Suprapubic skin (tissue), 4 donors: ENCODE measurements at regions not wholly inside any gene's neighbourhood (a gene's known extent, or its start where the extent isn't known, plus 50 kb on each side); places are given as distances from the start of the nearest gene placed in this dataset.

Experiments
- DNase-seq, 2 donors: peaks; one replicate each; pipeline ENCODE4 v3.0.0-alpha.2; 2019; ENCODE audit warnings: low spot score in 2 of 2
- H3K27ac ChIP-seq: fragments of 200-600 bp; sonication (generic); one replicate; pipeline ENCODE4 v1.5.1; 2019
- H3K27me3 ChIP-seq: fragments of 200-600 bp; sonication (generic); one replicate; pipeline ENCODE4 v1.5.1; 2019
- H3K36me3 ChIP-seq: fragments of 200-600 bp; sonication (generic); one replicate; pipeline ENCODE4 v1.5.1; 2019
- H3K4me1 ChIP-seq: fragments of 200-600 bp; sonication (generic); one replicate; pipeline ENCODE4 v1.5.1; 2019
- H3K4me3 ChIP-seq: fragments of 200-600 bp; sonication (generic); one replicate; pipeline ENCODE4 v1.5.1; 2019; ENCODE audit warnings: mild to moderate bottlenecking
- H3K9me3 ChIP-seq: fragments of 200-600 bp; sonication (generic); one replicate; pipeline ENCODE4 v1.5.1; 2019
- CTCF ChIP-seq, 2 donors: fragments of 200-600 bp in 1 of 2; fragments of 450-650 bp in 1 of 2; sonication (generic) in 1 of 2; IDR thresholded peaks; one replicate each; pipeline ENCODE4 v1.5.1; 2016 to 2019; ENCODE audit warnings: antibody characterized with exemption in 2 of 2, mild to moderate bottlenecking in 1 of 2, moderate library complexity in 1 of 2
- EP300 ChIP-seq: sonication (generic); formaldehyde crosslinking; IDR thresholded peaks from one replicate; pipeline ENCODE4 v1.6.1; 2017; ENCODE audit warnings: antibody characterized with exemption
- POLR2A ChIP-seq, 2 donors: fragments of 450-650 bp; IDR thresholded peaks; one replicate each; pipeline ENCODE4 v1.6.1; 2017; ENCODE audit warnings: antibody characterized with exemption in 2 of 2, mild to moderate bottlenecking in 2 of 2, moderate library complexity in 2 of 2
- POLR2AphosphoS5 ChIP-seq, 3 donors: sonication (generic); formaldehyde crosslinking; IDR thresholded peaks; one replicate each; pipeline ENCODE4 v1.6.1; 2017; ENCODE audit warnings: antibody characterized with exemption in 3 of 3
- WGBS: methylation state at CpG from one replicate; pipeline ENCODE4 v1.1.5; 2018; 5-methylcytosine and 5-hydroxymethylcytosine counted together

- H3K27me3 ChIP-seq = peaks cover 3% of the 10 kb centered on the region
Measured at GRCh38 chr13:105625691-105626090, 909.8 kb downstream of the EFNB2 start.

GRCh38 chr13:105616333-105617075 is 919.0 kb downstream of the EFNB2 start:
- WGBS = 79% methylated on average over 6 of the region's 6 CpGs
- no peak for TF ChIP-seq EP300
- TF ChIP-seq POLR2AphosphoS5 (IDR thresholded peaks at IDR 0.05) = no peak
- TF ChIP-seq POLR2A (IDR thresholded peaks at IDR 0.05) = no peak
- no peak for TF ChIP-seq CTCF (IDR thresholded peaks at IDR 0.05)
- no peaks in the 10 kb centered on the region for H3K27me3 ChIP-seq
- no peaks in the 10 kb centered on the region for H3K36me3 ChIP-seq
- no peak overlapping the region for H3K27ac ChIP-seq
- H3K9me3 ChIP-seq = no peaks in the 10 kb centered on the region
- no peaks in the 10 kb centered on the region for H3K4me1 ChIP-seq
- H3K4me3 ChIP-seq = no peak overlapping the region
- DNase-seq = no peak

More at GRCh38 chr13:105625691-105626090, 909.8 kb downstream of the EFNB2 start:
- Histone ChIP-seq H3K9me3 (no peaks in the 10 kb centered on the region), H3K4me1 (no peaks in the 10 kb centered on the region), H3K4me3 (no peak overlapping the region), H3K27ac (no peak overlapping the region), H3K36me3 (no peaks in the 10 kb centered on the region)
- WGBS = 53% methylated on average over 2 of the region's 2 CpGs
- no peak for DNase-seq
- TF ChIP-seq POLR2A (IDR thresholded peaks at IDR 0.05) (no peak), EP300 (no peak), CTCF (IDR thresholded peaks at IDR 0.05) (no peak), POLR2AphosphoS5 (IDR thresholded peaks at IDR 0.05) (no peak)

- TF ChIP-seq CTCF (IDR thresholded peaks at IDR 0.05) (no peak), EP300 (no peak), POLR2AphosphoS5 (IDR thresholded peaks at IDR 0.05) (no peak), POLR2A (IDR thresholded peaks at IDR 0.05) (no peak)
- WGBS = 87% methylated on average over 5 of the region's 5 CpGs
- no peak for DNase-seq
Measured at GRCh38 chr13:105612541-105612940, 922.9 kb downstream of the EFNB2 start.

GRCh38 chr13:105611424-105611823 is 924.0 kb downstream of the EFNB2 start:
- no peaks in the 10 kb centered on the region for H3K27me3 ChIP-seq
- TF ChIP-seq POLR2A (IDR thresholded peaks at IDR 0.05) = no peak
- TF ChIP-seq CTCF (IDR thresholded peaks at IDR 0.05) = no peak
- no peak for TF ChIP-seq POLR2AphosphoS5 (IDR thresholded peaks at IDR 0.05)
- no peak for TF ChIP-seq EP300
- H3K9me3 ChIP-seq = no peaks in the 10 kb centered on the region
- no peaks in the 10 kb centered on the region for H3K4me1 ChIP-seq
- no peak overlapping the region for H3K4me3 ChIP-seq
- no peaks in the 10 kb centered on the region for H3K36me3 ChIP-seq
- no peak for DNase-seq
- WGBS = 28% methylated on average over 5 of the region's 5 CpGs
- no peak overlapping the region for H3K27ac ChIP-seq

More at GRCh38 chr13:105612541-105612940, 922.9 kb downstream of the EFNB2 start:
- no peaks in the 10 kb centered on the region for H3K27me3 ChIP-seq
- no peak overlapping the region for H3K27ac ChIP-seq
- H3K36me3 ChIP-seq = no peaks in the 10 kb centered on the region
- H3K4me1 ChIP-seq = no peaks in the 10 kb centered on the region
- H3K9me3 ChIP-seq = no peaks in the 10 kb centered on the region
- no peak overlapping the region for H3K4me3 ChIP-seq

GRCh38 chr13:105608104-105608503 is 927.4 kb downstream of the EFNB2 start:
- Histone ChIP-seq H3K36me3 (no peaks in the 10 kb centered on the region), H3K4me3 (no peak overlapping the region), H3K4me1 (no peaks in the 10 kb centered on the region), H3K9me3 (no peaks in the 10 kb centered on the region), H3K27me3 (no peaks in the 10 kb centered on the region), H3K27ac (no peak overlapping the region)
- WGBS = 88% methylated on average over 2 of the region's 2 CpGs
- DNase-seq = no peak
- TF ChIP-seq EP300 = no peak
- TF ChIP-seq POLR2AphosphoS5 (IDR thresholded peaks at IDR 0.05) = no peak

GRCh38 chr13:105607426-105607825 is 928.0 kb downstream of the EFNB2 start:
- Histone ChIP-seq H3K36me3 (no peaks in the 10 kb centered on the region), H3K27ac (no peak overlapping the region), H3K4me1 (no peaks in the 10 kb centered on the region), H3K4me3 (no peak overlapping the region), H3K9me3 (no peaks in the 10 kb centered on the region), H3K27me3 (no peaks in the 10 kb centered on the region)
- DNase-seq = no peak
- TF ChIP-seq POLR2A (IDR thresholded peaks at IDR 0.05) (no peak), POLR2AphosphoS5 (IDR thresholded peaks at IDR 0.05) (no peak), CTCF (IDR thresholded peaks at IDR 0.05) (no peak), EP300 (no peak)
- WGBS = 93% methylated on average over 2 of the region's 2 CpGs
